ENCODE measurements at regions not wholly inside any gene's neighbourhood (a gene's known extent, or its start where the extent isn't known, plus 50 kb on each side); places are given as distances from the start of the nearest gene placed in this dataset.

- no peak for TF ChIP-seq CTCF (IDR thresholded peaks at IDR 0.05)
- TF ChIP-seq EZH2 (IDR thresholded peaks at IDR 0.05; ENCODE audit: borderline replicate concordance, insufficient read depth, low read depth, low read length, poor library complexity, severe bottlenecking), result no peak
These were observed 288.0 kb upstream of the PRMT6 start for GRCh38 chr1:106768501-106768900.
